H1 (cell line): ENCODE measurements at regions not wholly inside any gene's neighbourhood (a gene's known extent, or its start where the extent isn't known, plus 50 kb on each side); places are given as distances from the start of the nearest gene placed in this dataset.
A peak's percentile ranks its signal among the peaks of the same experiment; 100 is the strongest.

Experiments
- CTCF ChIA-PET: fragments of 300-600 bp; sonication (Branson Sonifier 250); formaldehyde crosslinking; loops from one replicate; lab custom pipeline; 2021; ENCODE audit not compliant: partially characterized antibody; lab: Charles Lee
- POLR2A ChIA-PET: fragments of 300-600 bp; sonication (Branson Sonifier 250); formaldehyde crosslinking; loops from one replicate; lab custom pipeline; 2021; ENCODE audit warnings: inconsistent platforms; ENCODE audit not compliant: partially characterized antibody; lab: Charles Lee
- DNase-seq, 2 experiments: peaks; one replicate each; pipeline versions ENCODE4 v3.0.0 to v3.0.0-alpha.2; 2010 to 2022; ENCODE audit warnings: low spot score in 2 of 2, low read depth in 1 of 2, mixed read lengths in 1 of 2
- FAIRE-seq: peaks from 2 replicates; lab custom pipeline; 2011; peaks lifted over from hg19 to GRCh38; lab: Jason Lieb, UNC
- H2AFZ ChIP-seq: 2 replicates; pipeline ENCODE4 v1.8.1; 2012; ENCODE audit warnings: low read length, inconsistent platforms
- H2AK5ac ChIP-seq: 2 replicates; pipeline ENCODE4 v1.6.1; 2013; ENCODE audit warnings: low read depth, low read length
- H2BK120ac ChIP-seq: replicated peaks from 2 replicates; pipeline ENCODE3; 2013; ENCODE audit warnings: low read depth, low read length, inconsistent platforms
- H2BK12ac ChIP-seq: 2 replicates; pipeline ENCODE4 v1.6.1; 2013; ENCODE audit warnings: low read depth, low read length
- H2BK15ac ChIP-seq: 2 replicates; pipeline ENCODE4 v1.6.1; 2013; ENCODE audit warnings: low read length
- H2BK20ac ChIP-seq: 2 replicates; pipeline ENCODE4 v1.6.1; 2013; ENCODE audit warnings: low read length
- H2BK5ac ChIP-seq: 2 replicates; pipeline ENCODE4 v1.6.1; 2013; ENCODE audit warnings: low read depth, low read length
- H3K14ac ChIP-seq: 2 replicates; pipeline ENCODE4 v1.6.1; 2013; ENCODE audit warnings: inconsistent platforms; ENCODE audit not compliant: insufficient read length
- H3K18ac ChIP-seq: 2 replicates; pipeline ENCODE4 v1.6.1; 2013; ENCODE audit warnings: low read length; ENCODE audit errors: extremely low read depth
- H3K23ac ChIP-seq: 2 replicates; pipeline ENCODE4 v1.6.1; 2013; ENCODE audit warnings: inconsistent platforms; ENCODE audit not compliant: insufficient read length
- H3K23me2 ChIP-seq: 2 replicates; pipeline ENCODE4 v1.6.1; 2013; ENCODE audit warnings: low read depth, low read length
- H3K27ac ChIP-seq: 2 replicates; pipeline ENCODE4 v1.6.1; 2011; ENCODE audit warnings: low read depth, low read length, inconsistent platforms
- H3K27me3 ChIP-seq, 4 experiments: replicated peaks in 1 of 4; 1 replicate in 1 of 4; 2 replicates in 3 of 4; pipeline versions ENCODE4 v1.6.1 to v1.8.1; 2011 to 2013; ENCODE audit warnings: low read length in 3 of 4, mild to moderate bottlenecking in 3 of 4, inconsistent platforms in 2 of 4, mixed read lengths in 2 of 4, moderate library complexity in 1 of 4; ENCODE audit not compliant: control insufficient read depth in 3 of 4, insufficient read depth in 3 of 4; ENCODE audit errors: extremely low read depth in 1 of 4
- H3K36me3 ChIP-seq, 4 experiments: 2 replicates each; pipeline versions ENCODE4 v1.6.1 to v1.8.1; 2011 to 2013; ENCODE audit warnings: mild to moderate bottlenecking in 4 of 4, low read length in 3 of 4, moderate library complexity in 2 of 4, control low read depth in 1 of 4, inconsistent platforms in 1 of 4; ENCODE audit not compliant: insufficient read depth in 4 of 4, control insufficient read depth in 2 of 4
- H3K4ac ChIP-seq: replicated peaks from 2 replicates; pipeline ENCODE3; 2013; ENCODE audit warnings: low read length, low read depth, mixed read lengths, inconsistent platforms; ENCODE audit not compliant: insufficient read length
- H3K4me1 ChIP-seq, 4 experiments: replicated peaks in 1 of 4; 1 replicate in 1 of 4; 2 replicates in 3 of 4; pipeline versions ENCODE4 v1.6.1 to v1.8.1; 2011 to 2013; ENCODE audit warnings: low read length in 3 of 4, inconsistent platforms in 2 of 4, mixed read lengths in 1 of 4; ENCODE audit not compliant: insufficient read depth in 4 of 4, control insufficient read depth in 3 of 4
- H3K4me2 ChIP-seq, 2 experiments: 2 replicates each; pipeline versions ENCODE4 v1.6.1 to v1.8.1; 2011 to 2013; ENCODE audit warnings: low read depth in 2 of 2, low read length in 2 of 2, control low read depth in 1 of 2, inconsistent platforms in 1 of 2, mild to moderate bottlenecking in 1 of 2; ENCODE audit not compliant: insufficient read depth in 1 of 2
- H3K4me3 ChIP-seq, 4 experiments: fragments of 200-600, 300-600 bp in 1 of 4; sonication (generic), shearing (Covaris generic), sonication (Bioruptor Twin) in 1 of 4; 2 replicates each; pipeline versions ENCODE4 v1.5.1 to v1.8.1; 2011 to 2016; ENCODE audit warnings: low read length in 4 of 4, low read depth in 3 of 4, control low read depth in 2 of 4, inconsistent platforms in 2 of 4, mild to moderate bottlenecking in 2 of 4, mixed read lengths in 1 of 4, moderate library complexity in 1 of 4; ENCODE audit not compliant: insufficient read depth in 2 of 4; ENCODE audit errors: extremely low read depth in 1 of 4
- H3K56ac ChIP-seq: replicated peaks from 2 replicates; pipeline ENCODE3; 2013; ENCODE audit warnings: low read depth, mild to moderate bottlenecking, mixed read lengths, low read length, inconsistent platforms; ENCODE audit not compliant: insufficient read length
- H3K79me1 ChIP-seq: 2 replicates; pipeline ENCODE4 v1.6.1; 2013; ENCODE audit warnings: low read depth, low read length, control low read depth
- H3K79me2 ChIP-seq, 2 experiments: 2 replicates each; pipeline versions ENCODE4 v1.6.1 to v1.8.1; 2012 to 2013; ENCODE audit warnings: low read length in 2 of 2, mild to moderate bottlenecking in 2 of 2, inconsistent platforms in 1 of 2; ENCODE audit not compliant: insufficient read depth in 2 of 2, control insufficient read depth in 1 of 2
- H3K9ac ChIP-seq, 4 experiments: replicated peaks in 1 of 4; 1 replicate in 1 of 4; 2 replicates in 3 of 4; pipeline versions ENCODE4 v1.6.1 to v1.8.1; 2011 to 2013; ENCODE audit warnings: low read depth in 3 of 4, low read length in 3 of 4, control low read depth in 2 of 4, mild to moderate bottlenecking in 2 of 4, moderate library complexity in 2 of 4, inconsistent platforms in 1 of 4; ENCODE audit errors: extremely low read depth in 1 of 4
- H3K9me3 ChIP-seq, 2 experiments: 2 replicates each; pipeline versions ENCODE4 v1.6.1 to v1.8.1; 2012 to 2013; ENCODE audit warnings: mild to moderate bottlenecking in 2 of 2, moderate library complexity in 2 of 2, control low read depth in 1 of 2, inconsistent platforms in 1 of 2, low read depth in 1 of 2, low read length in 1 of 2, mixed read lengths in 1 of 2; ENCODE audit not compliant: insufficient read depth in 2 of 2
- H4K20me1 ChIP-seq, 2 experiments: replicated peaks in 1 of 2; 2 replicates each; pipeline versions ENCODE3 to v1.8.1; 2011 to 2013; ENCODE audit warnings: inconsistent platforms in 2 of 2, low read length in 2 of 2, mild to moderate bottlenecking in 1 of 2; ENCODE audit not compliant: insufficient read depth in 2 of 2, control insufficient read depth in 1 of 2
- H4K5ac ChIP-seq: 2 replicates; pipeline ENCODE4 v1.6.1; 2013; ENCODE audit warnings: low read length, low read depth, mixed read lengths, inconsistent platforms; ENCODE audit not compliant: insufficient read length
- H4K8ac ChIP-seq: 2 replicates; pipeline ENCODE4 v1.8.0; 2013; ENCODE audit warnings: mild to moderate bottlenecking, moderate library complexity, low read length, inconsistent platforms; ENCODE audit not compliant: insufficient read depth; ENCODE audit errors: extremely low read depth
- H4K91ac ChIP-seq: replicated peaks from 2 replicates; pipeline ENCODE3; 2013; ENCODE audit warnings: low read length, mixed read lengths, inconsistent platforms; ENCODE audit not compliant: insufficient read length
- CTBP2 ChIP-seq: IDR thresholded peaks from 2 replicates; pipeline ENCODE4 v1.7.0; 2011; ENCODE audit warnings: borderline replicate concordance, mild to moderate bottlenecking, moderate library complexity, mixed read lengths, low read length; ENCODE audit not compliant: insufficient read depth, insufficient read length
- JUND ChIP-seq: IDR thresholded peaks from 2 replicates; pipeline ENCODE4 v1.6.1; 2011; ENCODE audit warnings: mild to moderate bottlenecking, improper control_type of control experiment, low read length
- NANOG ChIP-seq: IDR thresholded peaks from 2 replicates; pipeline ENCODE4 v1.6.1; 2011; ENCODE audit warnings: low read length, low read depth, mild to moderate bottlenecking, inconsistent platforms; ENCODE audit not compliant: insufficient read depth, poor library complexity, severe bottlenecking
- SIRT6 ChIP-seq: IDR thresholded peaks from one replicate; pipeline ENCODE4 v1.7.1; 2012; ENCODE audit warnings: low read length, inconsistent platforms
- WGBS, 2 experiments: shearing (Covaris generic) in 1 of 2; methylation state at CpG; one replicate each; pipeline versions ENCODE4 v1.1.6 to v1.1.7; 2013 to 2015; ENCODE audit warnings: low lambda C conversion rate in 2 of 2, mixed read lengths in 2 of 2, inconsistent platforms in 1 of 2, low coverage in 1 of 2, missing lambda C conversion rate in 1 of 2; ENCODE audit not compliant: insufficient replicate concordance in 2 of 2, insufficient coverage in 1 of 2, insufficient read length in 1 of 2; ENCODE audit errors: extremely low coverage in 1 of 2, missing lambda C conversion rate in 1 of 2; 5-methylcytosine and 5-hydroxymethylcytosine counted together

- no peak overlapping the region for H2BK15ac ChIP-seq
- H4K5ac ChIP-seq, result no peak overlapping the region
- peaks cover 2 to 5% (median 4%) of the 10 kb centered on the region in 4 experiments; a peak in 5 of 7 replicates for H3K4me1 ChIP-seq
- no peak overlapping the region for H2AFZ ChIP-seq
- H3K4me2 ChIP-seq, result no peak overlapping the region
- H4K20me1 ChIP-seq, result no peaks in the 10 kb centered on the region
- no peaks in the 10 kb centered on the region for H3K79me1 ChIP-seq
- H3K23ac ChIP-seq, result no peak overlapping the region
- no peak overlapping the region for H3K4ac ChIP-seq
- H4K91ac ChIP-seq, result no peak overlapping the region
- H2BK5ac ChIP-seq, result no peak overlapping the region
- no peak overlapping the region for H3K9ac ChIP-seq
- FAIRE-seq (no peak), DNase-seq (no peak)
- ChIA-PET CTCF (no interaction called here), POLR2A (no interaction called here)
- H2BK20ac ChIP-seq, result no peak overlapping the region
- no peaks in the 10 kb centered on the region for H3K9me3 ChIP-seq
- no peaks in the 10 kb centered on the region for H3K79me2 ChIP-seq
- H3K14ac ChIP-seq, result no peak overlapping the region
- WGBS, 2 experiments, result 87% methylated on average over 2 of the region's 2 CpGs; no CpG with 5 or more reads in 1 of the 2 experiments
- no peak overlapping the region for H4K8ac ChIP-seq
- no peak overlapping the region for H2BK12ac ChIP-seq
- H3K27ac ChIP-seq, result no peak overlapping the region
- H3K4me3 ChIP-seq, result no peak overlapping the region
- no peaks in the 10 kb centered on the region for H3K36me3 ChIP-seq
- H2AK5ac ChIP-seq, result no peak overlapping the region
- no peaks in the 10 kb centered on the region for H3K23me2 ChIP-seq
- no peak overlapping the region for H3K18ac ChIP-seq
- H2BK120ac ChIP-seq, result no peak overlapping the region
- no peaks in the 10 kb centered on the region for H3K27me3 ChIP-seq
- H3K56ac ChIP-seq, result no peak overlapping the region
- TF ChIP-seq JUND (0 out of 2 replicates have a peak, but pooled peaks have one; percentile 28), CTBP2 (no peak), NANOG (no peak), SIRT6 (no peak)
These were observed 415.9 kb downstream of the SLC4A3 start for GRCh38 chr2:220043155-220043989.
